Heart left ventricle (tissue), 16 donors: ENCODE measurements at regions not wholly inside any gene's neighbourhood (a gene's known extent, or its start where the extent isn't known, plus 50 kb on each side); places are given as distances from the start of the nearest gene placed in this dataset.

Source experiments
- ATAC-seq, 4 donors: fragments of 200-7000 bp; cut with Tn5 transposase; one replicate each; pipeline ENCODE4 v1.9.1; 2020 to 2022; ENCODE audit warnings: moderate library complexity in 4 of 4, mild to moderate bottlenecking in 3 of 4, moderate number of reproducible peaks in 1 of 4
- DNase-seq, 5 donors: peaks; one replicate each; pipeline ENCODE4 v3.0.0-alpha.2; 2020
- H3K27ac ChIP-seq, 12 donors: fragments of 200-600 bp; sonication (generic) in 4 of 12; one replicate each; pipeline versions ENCODE4 v1.5.0 to v1.8.0; 2016 to 2022; ENCODE audit warnings: mild to moderate bottlenecking in 2 of 12
- H3K27me3 ChIP-seq, 9 donors: fragments of 200-600 bp; sonication (generic) in 2 of 9; one replicate each; pipeline versions ENCODE4 v1.5.1 to v1.8.0; 2016 to 2022; ENCODE audit warnings: mild to moderate bottlenecking in 3 of 9
- H3K36me3 ChIP-seq, 9 donors: fragments of 200-600 bp; sonication (generic) in 2 of 9; one replicate each; pipeline versions ENCODE4 v1.5.0 to v1.8.0; 2018 to 2022; ENCODE audit warnings: mild to moderate bottlenecking in 2 of 9
- H3K4me1 ChIP-seq, 12 donors: fragments of 200-600 bp; sonication (generic) in 4 of 12; one replicate each; pipeline versions ENCODE4 v1.5.0 to v1.8.0; 2016 to 2022; ENCODE audit warnings: mild to moderate bottlenecking in 3 of 12
- H3K4me3 ChIP-seq, 12 donors: fragments of 200-600 bp; sonication (generic) in 4 of 12; one replicate each; pipeline versions ENCODE4 v1.5.0 to v1.8.0; 2017 to 2022; ENCODE audit warnings: mild to moderate bottlenecking in 9 of 12, moderate library complexity in 4 of 12
- H3K9me3 ChIP-seq, 12 donors: fragments of 200-600 bp; sonication (generic) in 4 of 12; one replicate each; pipeline versions ENCODE4 v1.5.0 to v1.8.0; 2016 to 2022; ENCODE audit warnings: mild to moderate bottlenecking in 1 of 12
- CTCF ChIP-seq, 12 donors: fragments of 200-600 bp; sonication (generic) in 4 of 12; IDR thresholded peaks; one replicate each; pipeline versions ENCODE4 v1.5.0 to v1.8.0; 2018 to 2022; ENCODE audit warnings: antibody characterized with exemption in 12 of 12, mild to moderate bottlenecking in 5 of 12
- POLR2A ChIP-seq, 2 donors: fragments of 450-650 bp; IDR thresholded peaks; one replicate each; pipeline ENCODE4 v1.6.1; 2017; ENCODE audit warnings: antibody characterized with exemption in 2 of 2, mild to moderate bottlenecking in 2 of 2, moderate library complexity in 2 of 2
- WGBS, 4 donors: extraction: QIAGEN DNeasy Blood & Tissue Kit in 2 of 4; methylation state at CpG; one replicate each; pipeline versions ENCODE4 v1.1.5 to v1.1.7; 2013 to 2018; 5-methylcytosine and 5-hydroxymethylcytosine counted together
- intact Hi-C, 10 donors: fragments of 100-400 bp; cut with DNase I; formaldehyde crosslinking; loops; one replicate each; pipeline versions ENCODE4 v1.11.1 to v1.14.2; 2022
- donor health status: ischemic (EF 13 %, LVEDD 7.1; RV severe dilation, severe dysfunction).
- donor health status: healthy with polysubstance abuse.
- donor health status: DM: no; HTN: yes; CAD: no.
- donor health status: DM: no; HTN: no; CAD: no.
- donor health status: ischemic (EF 25% LVEDD 6.9; RV normal size, moderate dysfunction).
- donor health status: ischemic (EF 25% LVEDD 5.7; RV mildly dilated, moderate dysfunction).
- donor health status: healthy.
- donor health status: DM: yes; HTN: yes; CAD: no.
- donor health status: ischemic (EF 35%, LVEDD 5.7; RV mildly dilated, moderate dysfunction).
- donor health status: nonischemic (EF 11% LVEDD 7.7; RV severe dilation, severe dysfunction).
- donor health status: DM: yes; HTN: yes; CAD: no.
- donor health status: PGD.
- donor health status: ischemic (EF 29% LVEDD 5.4; RV normal size, mild dysfunction).
- donor health status: nonischemic (EF 23%, LVEDD 6.1; RV moderate dilation, normal function).

GRCh38 chr9:1327467-1327866 lies 277.3 kb downstream of the DMRT2 start:
- Histone ChIP-seq H3K4me1 (no peaks in the 10 kb centered on the region), H3K27me3 (peaks cover 0 to 4% (median 0%) of the 10 kb centered on the region in 9 donors), H3K4me3 (no peak overlapping the region), H3K36me3 (no peaks in the 10 kb centered on the region), H3K27ac (no peak overlapping the region), H3K9me3 (no peaks in the 10 kb centered on the region)
- TF ChIP-seq CTCF (IDR thresholded peaks at IDR 0.05) (no peak), POLR2A (IDR thresholded peaks at IDR 0.05) (no peak)
- ATAC-seq (no peak), DNase-seq (no peak)
- intact Hi-C loops: no loop called here
- WGBS, 4 donors: 66 to 70% (median 69%) methylated on average over 3 of the region's 3 CpGs

GRCh38 chr9:1328341-1328740 lies 278.2 kb downstream of the DMRT2 start:
- 63 to 77% (median 68%) methylated on average over 4 of the region's 4 CpGs for WGBS, 4 donors
- no peaks in the 10 kb centered on the region for H3K36me3 ChIP-seq
- TF ChIP-seq POLR2A (IDR thresholded peaks at IDR 0.05) (no peak), CTCF (IDR thresholded peaks at IDR 0.05) (no peak)
- no peaks in the 10 kb centered on the region for H3K4me1 ChIP-seq
- H3K4me3 ChIP-seq: no peak overlapping the region
- ATAC-seq: no peak
- no peak overlapping the region for H3K27ac ChIP-seq
- no peaks in the 10 kb centered on the region for H3K9me3 ChIP-seq
- H3K27me3 ChIP-seq: peaks cover 0 to 4% (median 0%) of the 10 kb centered on the region in 9 donors
- intact Hi-C loops: no loop called here
- no peak for DNase-seq

GRCh38 chr9:1331546-1332038 lies 281.4 kb downstream of the DMRT2 start:
- TF ChIP-seq CTCF (IDR thresholded peaks at IDR 0.05) (no peak), POLR2A (IDR thresholded peaks at IDR 0.05) (no peak)
- DNase-seq (no peak), ATAC-seq (no peak)
- Histone ChIP-seq H3K27me3 (no peaks in the 10 kb centered on the region), H3K9me3 (no peaks in the 10 kb centered on the region), H3K27ac (no peak overlapping the region), H3K4me3 (no peak overlapping the region), H3K36me3 (no peaks in the 10 kb centered on the region), H3K4me1 (no peaks in the 10 kb centered on the region)
- intact Hi-C loops: loop anchor here in 1 of 10 donors (10.0 kb wide), 1 partner anchor 63 kb away; no protein-coding TSS in a partner anchor

- Histone ChIP-seq H3K9me3 (no peaks in the 10 kb centered on the region), H3K4me3 (no peak overlapping the region), H3K27ac (no peak overlapping the region), H3K4me1 (no peaks in the 10 kb centered on the region), H3K27me3 (no peaks in the 10 kb centered on the region), H3K36me3 (no peaks in the 10 kb centered on the region)
- TF ChIP-seq POLR2A (IDR thresholded peaks at IDR 0.05) (no peak), CTCF (IDR thresholded peaks at IDR 0.05) (no peak)
- ATAC-seq (no peak), DNase-seq (no peak)
- intact Hi-C loops: loop anchor here in 1 of 10 donors (10.0 kb wide), 1 partner anchor 63 kb away; no protein-coding TSS in a partner anchor
- 53 to 59% (median 57%) methylated on average over 3 of the region's 3 CpGs for WGBS, 4 donors
Measured at GRCh38 chr9:1332156-1332555, 282.0 kb downstream of the DMRT2 start.
